HL-60/S4 treated with retinoic acid at 250 ng/mL for 4 days and 3 days (cell line): ENCODE measurements at regions not wholly inside any gene's neighbourhood (a gene's known extent, or its start where the extent isn't known, plus 50 kb on each side); places are given as distances from the start of the nearest gene placed in this dataset.

ENCODE experiments used
- in situ Hi-C: fragments of 300-500 bp; cut with MboI; formaldehyde crosslinking; loops from 2 replicates; pipeline ENCODE4 v1.7.0; 2022; ENCODE audit warnings: low sequenced_read_pairs

- in situ Hi-C loops: no loop called here
Observed at GRCh38 chr1:10848109-10848684, 51.8 kb upstream of the CASZ1 start.

- in situ Hi-C loops: loop anchor here (25.0 kb wide), 1 partner anchor 338 kb away; no protein-coding TSS in a partner anchor
Observed at GRCh38 chr1:10850026-10850425, 53.6 kb upstream of the CASZ1 start.

DNA sequence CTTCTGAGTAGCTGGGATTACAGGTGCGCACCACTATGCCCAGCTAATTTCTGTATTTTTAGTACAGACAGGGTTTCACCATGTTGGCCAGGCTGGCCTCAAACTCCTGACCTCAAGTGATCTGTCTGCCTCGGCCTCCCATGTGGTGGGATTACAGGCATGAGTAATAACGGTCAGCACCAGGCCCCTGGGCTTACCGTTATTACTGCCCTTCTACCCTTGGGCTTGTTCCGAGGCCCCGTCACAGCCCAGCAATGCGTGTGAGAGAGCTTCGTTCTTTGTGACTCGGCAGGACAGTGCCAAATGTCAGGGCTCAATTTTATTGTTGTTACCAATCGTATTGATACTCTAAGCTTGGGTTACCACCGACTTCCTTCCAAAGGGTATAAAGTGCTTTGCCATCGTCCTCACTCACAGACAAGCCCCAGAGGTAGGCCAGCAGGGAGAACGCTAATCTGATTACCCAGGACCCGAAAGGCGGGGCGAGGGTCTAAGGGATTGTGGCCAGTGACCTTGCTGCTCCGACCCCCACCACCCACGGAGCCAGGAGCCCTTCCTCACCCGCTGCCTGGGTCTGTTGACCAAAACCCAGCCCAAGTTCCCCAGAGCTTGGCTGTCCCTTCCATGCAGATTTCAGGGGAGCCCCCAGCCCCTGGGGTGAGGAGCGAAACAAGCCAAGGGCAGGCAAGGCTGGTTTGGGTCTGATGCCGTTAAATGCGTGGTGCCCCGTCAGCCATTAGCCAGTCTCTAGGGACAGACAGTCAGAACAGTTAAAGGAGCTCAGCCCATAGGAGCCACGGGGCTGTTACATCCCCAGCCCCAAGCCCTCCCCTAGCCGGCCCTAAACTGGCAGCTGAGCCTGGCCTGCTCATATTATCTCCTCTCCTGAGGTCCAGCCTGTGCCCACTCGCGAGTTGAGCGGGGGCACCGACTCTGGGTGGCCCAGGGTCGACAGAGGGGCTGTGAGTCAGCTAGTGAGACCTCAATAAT is 54.9 kb upstream of the CASZ1 start:
- in situ Hi-C loops: loop anchor here (25.0 kb wide), 1 partner anchor 339 kb away; no protein-coding TSS in a partner anchor

- in situ Hi-C loops: loop anchor here (25.0 kb wide), 1 partner anchor 340 kb away; no protein-coding TSS in a partner anchor
Observed at GRCh38 chr1:10852018-10852417, 55.6 kb upstream of the CASZ1 start.

- in situ Hi-C loops: loop anchor here (25.0 kb wide), 1 partner anchor 340 kb away; no protein-coding TSS in a partner anchor
Observed at GRCh38 chr1:10852486-10852885, 56.0 kb upstream of the CASZ1 start.

GRCh38 chr1:10852998-10853520 is 56.6 kb upstream of the CASZ1 start:
- in situ Hi-C loops: loop anchor here (25.0 kb wide), 1 partner anchor 341 kb away; no protein-coding TSS in a partner anchor

- in situ Hi-C loops: loop anchor here (25.0 kb wide), 1 partner anchor 341 kb away; no protein-coding TSS in a partner anchor
Observed at GRCh38 chr1:10853701-10854100, 57.3 kb upstream of the CASZ1 start.

DNA sequence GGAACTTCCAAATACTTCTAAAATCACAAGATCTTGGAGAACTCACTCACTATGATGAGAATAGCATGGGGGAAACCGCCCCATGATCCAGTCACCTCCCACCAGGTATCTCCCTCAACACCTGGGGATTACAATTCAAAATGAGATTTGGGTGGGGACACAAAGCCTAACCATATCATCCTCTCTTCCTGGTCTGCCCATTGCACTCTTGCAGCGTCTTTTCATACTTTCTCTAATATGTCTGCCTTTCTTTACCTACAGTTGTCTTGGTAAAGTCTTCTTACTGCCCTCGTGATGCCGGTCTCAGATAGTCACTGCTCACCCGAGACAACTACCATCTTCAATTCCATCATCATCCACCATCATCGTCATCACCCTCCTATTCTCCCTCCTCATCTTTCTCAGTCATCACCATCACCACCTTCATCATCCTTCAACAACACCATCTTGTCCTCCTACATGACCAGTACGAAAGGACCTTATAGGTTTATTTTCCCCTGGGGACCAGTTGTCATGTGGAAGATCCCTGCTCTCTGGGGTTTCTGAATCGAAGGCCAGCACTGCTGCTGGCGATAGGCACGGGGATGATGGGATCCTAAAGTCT is 58.5 kb upstream of the CASZ1 start:
- in situ Hi-C loops: loop anchor here (25.0 kb wide), 1 partner anchor 343 kb away; no protein-coding TSS in a partner anchor

GRCh38 chr1:10856176-10856683 is 59.8 kb upstream of the CASZ1 start:
- in situ Hi-C loops: loop anchor here (25.0 kb wide), 1 partner anchor 344 kb away; no protein-coding TSS in a partner anchor

- in situ Hi-C loops: loop anchor here (25.0 kb wide), 1 partner anchor 345 kb away; no protein-coding TSS in a partner anchor
Observed at GRCh38 chr1:10856863-10857598, 60.6 kb upstream of the CASZ1 start.

GRCh38 chr1:10857687-10858086 is 61.2 kb upstream of the CASZ1 start:
- in situ Hi-C loops: loop anchor here (25.0 kb wide), 1 partner anchor 345 kb away; no protein-coding TSS in a partner anchor

- in situ Hi-C loops: loop anchor here (25.0 kb wide), 1 partner anchor 348 kb away; no protein-coding TSS in a partner anchor
Observed at GRCh38 chr1:10860218-10860617, 63.8 kb upstream of the CASZ1 start.

DNA sequence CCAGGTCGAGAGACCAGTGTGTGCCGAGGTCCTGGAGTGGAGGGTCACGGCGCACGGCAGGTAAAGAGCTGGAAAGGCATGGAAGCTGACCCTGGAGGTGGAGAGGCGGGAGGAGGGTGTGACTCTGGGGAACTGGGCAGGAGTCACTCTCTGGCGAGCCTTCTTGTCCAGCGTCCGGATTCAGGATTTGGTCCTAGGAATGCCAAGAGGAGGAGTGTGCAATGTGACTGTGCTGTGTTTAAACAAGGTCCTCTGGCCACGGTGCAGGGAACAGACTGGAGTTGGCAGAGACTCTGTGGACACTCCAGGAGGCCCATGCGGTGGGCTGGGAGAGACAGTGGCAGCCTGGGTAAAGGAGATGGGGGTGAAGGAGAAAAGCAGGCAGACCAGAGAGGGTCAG is 64.2 kb upstream of the CASZ1 start:
- in situ Hi-C loops: loop anchor here (25.0 kb wide), 1 partner anchor 348 kb away; no protein-coding TSS in a partner anchor

DNA sequence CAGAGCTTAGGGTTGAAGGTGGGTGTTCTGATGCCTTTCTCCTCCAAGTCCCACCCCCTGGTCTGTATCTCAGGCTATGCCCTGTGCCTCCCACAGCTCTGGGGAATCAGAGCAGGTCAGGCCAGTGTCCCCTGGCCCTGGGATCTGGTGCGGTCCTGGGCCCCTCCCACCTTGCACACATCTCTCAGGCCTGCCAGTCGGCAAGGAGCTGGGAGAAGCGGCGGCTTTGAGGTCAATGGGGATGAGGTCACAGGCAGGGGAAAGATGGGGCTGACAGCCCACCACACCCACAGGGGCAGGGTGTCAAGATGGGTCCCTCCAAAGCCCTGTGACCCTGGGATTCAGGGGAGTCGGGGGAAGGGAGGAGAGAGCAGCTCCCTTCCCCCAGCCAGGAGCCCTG is 65.4 kb upstream of the CASZ1 start:
- in situ Hi-C loops: loop anchor here (25.0 kb wide), 1 partner anchor 350 kb away; no protein-coding TSS in a partner anchor

- in situ Hi-C loops: loop anchor here (25.0 kb wide), 1 partner anchor 351 kb away; no protein-coding TSS in a partner anchor
Observed at GRCh38 chr1:10862743-10863335, 66.4 kb upstream of the CASZ1 start.

DNA sequence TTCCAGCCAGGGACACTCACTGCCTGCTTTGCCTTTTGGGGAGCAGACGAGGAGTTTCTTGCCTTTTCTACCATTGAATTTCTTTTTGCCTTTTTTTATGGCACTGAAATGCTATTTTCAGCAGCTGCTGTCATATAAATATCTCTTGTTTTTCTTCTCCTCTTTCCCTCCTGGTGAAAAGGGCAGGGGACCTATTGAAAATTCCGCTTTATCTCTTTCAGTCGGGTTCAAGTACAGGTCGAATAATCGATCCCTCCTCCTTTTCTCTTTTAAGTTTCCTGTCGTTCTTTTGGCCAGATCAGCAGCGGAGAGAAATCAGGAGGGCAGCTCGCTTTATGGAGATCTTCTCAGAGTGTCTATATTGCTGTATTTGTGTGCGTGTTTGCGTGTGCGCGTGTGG is 67.4 kb upstream of the CASZ1 start:
- in situ Hi-C loops: loop anchor here (25.0 kb wide), 1 partner anchor 352 kb away; no protein-coding TSS in a partner anchor

DNA sequence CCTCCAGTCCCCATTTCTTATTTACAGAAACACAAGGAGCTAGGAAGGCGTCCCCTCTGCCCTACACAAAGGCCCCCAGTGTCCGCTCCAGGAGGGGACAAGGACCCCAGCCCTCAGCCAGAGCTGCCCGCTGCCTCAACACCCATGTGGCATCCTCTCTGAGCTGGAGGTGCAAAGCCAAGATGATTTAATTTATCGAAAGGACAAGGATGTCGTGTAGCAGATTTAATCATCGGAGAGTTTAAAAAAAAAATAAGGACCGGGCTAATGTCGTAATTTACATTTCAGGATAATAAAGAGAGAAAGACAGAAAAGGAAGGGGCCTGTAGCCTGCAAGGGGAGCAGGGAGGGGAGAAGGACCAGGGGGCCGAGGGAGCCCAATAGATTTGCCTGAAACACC is 68.3 kb upstream of the CASZ1 start:
- in situ Hi-C loops: loop anchor here (25.0 kb wide), 1 partner anchor 352 kb away; no protein-coding TSS in a partner anchor

GRCh38 chr1:10865518-10866320 is 69.3 kb upstream of the CASZ1 start:
- in situ Hi-C loops: loop anchor here (25.0 kb wide), 1 partner anchor 353 kb away; no protein-coding TSS in a partner anchor
